SK-N-SH (cell line): ENCODE measurements at regions not wholly inside any gene's neighbourhood (a gene's known extent, or its start where the extent isn't known, plus 50 kb on each side); places are given as distances from the start of the nearest gene placed in this dataset.

ENCODE experiments used
- CTCF ChIP-seq: fragments of 200-600 bp; sonication (generic); IDR thresholded peaks from 2 replicates; pipeline ENCODE4 v1.6.1; 2017; ENCODE audit warnings: antibody characterized with exemption, mild to moderate bottlenecking, moderate library complexity
- POLR2AphosphoS5 ChIP-seq: IDR thresholded peaks from 2 replicates; pipeline ENCODE4 v1.6.1; 2012; ENCODE audit warnings: low read depth, low read length
- RAD21 ChIP-seq: IDR thresholded peaks from 2 replicates; pipeline ENCODE4 v1.6.1; 2012; ENCODE audit warnings: mild to moderate bottlenecking, low read length

GRCh38 chr7:47215640-47216039 is 366.3 kb downstream of the TNS3 start:
- no peak for TF ChIP-seq CTCF
- no peak for TF ChIP-seq POLR2AphosphoS5
- no peak for TF ChIP-seq RAD21
